ENCODE measurements at regions not wholly inside any gene's neighbourhood (a gene's known extent, or its start where the extent isn't known, plus 50 kb on each side); places are given as distances from the start of the nearest gene placed in this dataset.

DNA sequence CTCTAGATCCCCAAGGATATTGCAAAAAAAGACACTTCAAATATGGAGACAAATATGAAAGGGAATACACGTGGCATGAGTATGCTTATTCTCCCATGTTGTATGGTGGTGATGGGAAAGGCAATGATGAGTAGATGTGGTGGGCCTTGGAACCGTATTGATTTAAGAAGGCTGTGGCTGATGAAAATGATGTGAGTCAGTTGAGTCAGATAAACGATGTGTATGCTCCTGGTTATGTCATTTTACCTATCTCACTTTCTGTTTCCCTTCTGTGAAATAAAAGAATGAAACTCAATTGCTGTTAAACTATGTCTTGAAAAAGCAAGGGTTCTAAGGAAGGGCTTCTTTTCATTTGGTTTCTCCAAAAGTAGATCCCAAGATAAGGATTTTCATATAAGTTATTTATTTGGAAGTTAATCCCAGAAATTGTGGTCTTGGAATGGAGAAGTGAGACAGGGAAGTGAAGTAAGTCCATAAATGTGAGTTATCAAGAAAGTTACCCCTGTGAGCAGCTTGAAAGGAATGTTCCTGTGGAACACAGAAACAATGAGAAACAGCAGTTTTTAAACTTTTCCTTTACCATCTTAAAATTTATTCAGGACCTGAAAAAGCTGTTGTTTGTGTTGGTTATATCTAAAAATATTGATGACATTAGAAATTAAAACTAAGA lies 292.0 kb downstream of the DUSP10 start:
- H3K4me2 ChIP-seq: no peak overlapping the region
- H3F3A ChIP-seq (replicated peaks; ENCODE audit: insufficient read depth): no peaks in the 10 kb centered on the region
- no peaks in the 10 kb centered on the region for H3K9me2 ChIP-seq
- ChIA-PET CTCF (interaction anchor here (1.9 kb wide), 1 partner anchor 15 kb away, joined by 7 read pairs; no protein-coding TSS in a partner anchor), POLR2A (no interaction called here)
- H3K79me2 ChIP-seq (ENCODE audit: insufficient read depth): no peaks in the 10 kb centered on the region
- 44% methylated on average over 3 of the region's 3 CpGs for WGBS (ENCODE audit: low lambda C conversion rate)
- no peaks in the 10 kb centered on the region for H3K36me3 ChIP-seq (replicated peaks in 1 of 2; ENCODE audit: control insufficient read depth in 1 of 2, insufficient read depth in 2 of 2, low read length in 1 of 2)
- H3K27ac ChIP-seq (ENCODE audit: low read depth in 2 of 2, low read length in 1 of 2): peak overlapping the region; percentile 30 to 56; a peak in 3 of 4 replicates
- no peaks in the 10 kb centered on the region for H3K27me3 ChIP-seq (ENCODE audit: insufficient read depth)
- no peaks in the 10 kb centered on the region for H3K9me3 ChIP-seq
- H2AFZ ChIP-seq (ENCODE audit: low read depth): no peak overlapping the region
- H3K4me3 ChIP-seq (ENCODE audit: low read depth in 2 of 2, low read length in 1 of 2): no peak overlapping the region
- TF ChIP-seq TCF12 (IDR thresholded peaks at IDR 0.05) (peak; percentile 24; the same call in 1 of the 2 replicates), FOXJ3 (CRISPR knock-in tag; IDR thresholded peaks at IDR 0.05) (no peak), FOSL2 (IDR thresholded peaks at IDR 0.05; ENCODE audit: borderline replicate concordance, low read depth) (peak; percentile 7; the same call in 1 of the 2 replicates)
- H3K9ac ChIP-seq: no peak overlapping the region
- no peak for DNase-seq
- no peaks in the 10 kb centered on the region; a peak in 1 of 4 replicates for H3K4me1 ChIP-seq (ENCODE audit: control insufficient read depth in 1 of 2, insufficient read depth in 2 of 2, low read depth in 1 of 2, low read length in 1 of 2)
- H4K20me1 ChIP-seq (ENCODE audit: insufficient read depth): no peaks in the 10 kb centered on the region

DNA sequence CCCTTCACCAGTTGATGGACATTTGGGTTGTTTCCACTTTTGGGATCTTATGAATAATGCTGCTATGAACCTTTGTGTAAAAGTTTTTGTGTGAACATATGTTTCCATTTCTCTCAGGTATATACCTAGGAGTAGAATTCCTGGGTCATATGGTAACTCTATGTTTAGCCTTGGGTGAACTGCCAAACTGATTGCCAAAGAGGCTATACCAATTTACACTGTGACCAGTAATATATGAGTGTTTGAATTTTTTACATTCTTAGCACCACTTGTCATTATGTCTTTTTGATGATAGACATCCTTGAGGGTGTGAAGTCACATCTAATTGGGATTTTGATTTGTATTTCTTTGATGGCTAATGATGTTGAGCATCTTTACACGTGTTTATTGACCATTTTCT lies 290.1 kb downstream of the DUSP10 start:
- H3K9me3 ChIP-seq: no peaks in the 10 kb centered on the region
- WGBS (ENCODE audit: low lambda C conversion rate): 66% methylated on average over 1 of the region's 1 CpG
- H3K36me3 ChIP-seq (replicated peaks in 1 of 2; ENCODE audit: control insufficient read depth in 1 of 2, insufficient read depth in 2 of 2, low read length in 1 of 2): no peaks in the 10 kb centered on the region
- H3K4me3 ChIP-seq (ENCODE audit: low read depth in 2 of 2, low read length in 1 of 2): no peak overlapping the region
- H2AFZ ChIP-seq (ENCODE audit: low read depth): no peak overlapping the region
- ChIA-PET POLR2A (no interaction called here), CTCF (interaction anchor here (1.9 kb wide), 1 partner anchor 16 kb away, joined by 7 read pairs; no protein-coding TSS in a partner anchor)
- no peaks in the 10 kb centered on the region; a peak in 1 of 4 replicates for H3K4me1 ChIP-seq (ENCODE audit: control insufficient read depth in 1 of 2, insufficient read depth in 2 of 2, low read depth in 1 of 2, low read length in 1 of 2)
- DNase-seq: no peak
- H3K27me3 ChIP-seq (ENCODE audit: insufficient read depth): no peaks in the 10 kb centered on the region
- H3K79me2 ChIP-seq (ENCODE audit: insufficient read depth): no peaks in the 10 kb centered on the region
- no peak for TF ChIP-seq NFIC (IDR thresholded peaks at IDR 0.05; ENCODE audit: borderline replicate concordance)
- TF ChIP-seq ELF1 (IDR thresholded peaks at IDR 0.05): no peak
- no peak for TF ChIP-seq EP300 (IDR thresholded peaks at IDR 0.05; ENCODE audit: borderline replicate concordance in 1 of 2, low read depth in 1 of 2, low read length in 1 of 2)
- TF ChIP-seq, protein P1, sequence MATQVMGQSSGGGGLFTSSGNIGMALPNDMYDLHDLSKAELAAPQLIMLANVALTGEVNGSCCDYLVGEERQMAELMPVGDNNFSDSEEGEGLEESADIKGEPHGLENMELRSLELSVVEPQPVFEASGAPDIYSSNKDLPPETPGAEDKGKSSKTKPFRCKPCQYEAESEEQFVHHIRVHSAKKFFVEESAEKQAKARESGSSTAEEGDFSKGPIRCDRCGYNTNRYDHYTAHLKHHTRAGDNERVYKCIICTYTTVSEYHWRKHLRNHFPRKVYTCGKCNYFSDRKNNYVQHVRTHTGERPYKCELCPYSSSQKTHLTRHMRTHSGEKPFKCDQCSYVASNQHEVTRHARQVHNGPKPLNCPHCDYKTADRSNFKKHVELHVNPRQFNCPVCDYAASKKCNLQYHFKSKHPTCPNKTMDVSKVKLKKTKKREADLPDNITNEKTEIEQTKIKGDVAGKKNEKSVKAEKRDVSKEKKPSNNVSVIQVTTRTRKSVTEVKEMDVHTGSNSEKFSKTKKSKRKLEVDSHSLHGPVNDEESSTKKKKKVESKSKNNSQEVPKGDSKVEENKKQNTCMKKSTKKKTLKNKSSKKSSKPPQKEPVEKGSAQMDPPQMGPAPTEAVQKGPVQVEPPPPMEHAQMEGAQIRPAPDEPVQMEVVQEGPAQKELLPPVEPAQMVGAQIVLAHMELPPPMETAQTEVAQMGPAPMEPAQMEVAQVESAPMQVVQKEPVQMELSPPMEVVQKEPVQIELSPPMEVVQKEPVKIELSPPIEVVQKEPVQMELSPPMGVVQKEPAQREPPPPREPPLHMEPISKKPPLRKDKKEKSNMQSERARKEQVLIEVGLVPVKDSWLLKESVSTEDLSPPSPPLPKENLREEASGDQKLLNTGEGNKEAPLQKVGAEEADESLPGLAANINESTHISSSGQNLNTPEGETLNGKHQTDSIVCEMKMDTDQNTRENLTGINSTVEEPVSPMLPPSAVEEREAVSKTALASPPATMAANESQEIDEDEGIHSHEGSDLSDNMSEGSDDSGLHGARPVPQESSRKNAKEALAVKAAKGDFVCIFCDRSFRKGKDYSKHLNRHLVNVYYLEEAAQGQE (IDR thresholded peaks at IDR 0.05; ENCODE audit: low read depth, low read length): no peak
- no peak for TF ChIP-seq JUND (IDR thresholded peaks at IDR 0.05)
- TF ChIP-seq RFX5 (IDR thresholded peaks at IDR 0.05; ENCODE audit: low read length): no peak
- TF ChIP-seq, protein P2, sequence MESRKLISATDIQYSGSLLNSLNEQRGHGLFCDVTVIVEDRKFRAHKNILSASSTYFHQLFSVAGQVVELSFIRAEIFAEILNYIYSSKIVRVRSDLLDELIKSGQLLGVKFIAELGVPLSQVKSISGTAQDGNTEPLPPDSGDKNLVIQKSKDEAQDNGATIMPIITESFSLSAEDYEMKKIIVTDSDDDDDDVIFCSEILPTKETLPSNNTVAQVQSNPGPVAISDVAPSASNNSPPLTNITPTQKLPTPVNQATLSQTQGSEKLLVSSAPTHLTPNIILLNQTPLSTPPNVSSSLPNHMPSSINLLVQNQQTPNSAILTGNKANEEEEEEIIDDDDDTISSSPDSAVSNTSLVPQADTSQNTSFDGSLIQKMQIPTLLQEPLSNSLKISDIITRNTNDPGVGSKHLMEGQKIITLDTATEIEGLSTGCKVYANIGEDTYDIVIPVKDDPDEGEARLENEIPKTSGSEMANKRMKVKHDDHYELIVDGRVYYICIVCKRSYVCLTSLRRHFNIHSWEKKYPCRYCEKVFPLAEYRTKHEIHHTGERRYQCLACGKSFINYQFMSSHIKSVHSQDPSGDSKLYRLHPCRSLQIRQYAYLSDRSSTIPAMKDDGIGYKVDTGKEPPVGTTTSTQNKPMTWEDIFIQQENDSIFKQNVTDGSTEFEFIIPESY (IDR thresholded peaks at IDR 0.05; ENCODE audit: borderline replicate concordance, low read depth): no peak
- TF ChIP-seq, protein P3, sequence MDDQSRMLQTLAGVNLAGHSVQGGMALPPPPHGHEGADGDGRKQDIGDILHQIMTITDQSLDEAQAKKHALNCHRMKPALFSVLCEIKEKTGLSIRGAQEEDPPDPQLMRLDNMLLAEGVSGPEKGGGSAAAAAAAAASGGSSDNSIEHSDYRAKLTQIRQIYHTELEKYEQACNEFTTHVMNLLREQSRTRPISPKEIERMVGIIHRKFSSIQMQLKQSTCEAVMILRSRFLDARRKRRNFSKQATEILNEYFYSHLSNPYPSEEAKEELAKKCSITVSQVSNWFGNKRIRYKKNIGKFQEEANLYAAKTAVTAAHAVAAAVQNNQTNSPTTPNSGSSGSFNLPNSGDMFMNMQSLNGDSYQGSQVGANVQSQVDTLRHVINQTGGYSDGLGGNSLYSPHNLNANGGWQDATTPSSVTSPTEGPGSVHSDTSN (IDR thresholded peaks at IDR 0.05): no peak
- TF ChIP-seq POLR2AphosphoS5 (IDR thresholded peaks at IDR 0.05; ENCODE audit: low read depth, low read length): no peak
- TF ChIP-seq NRF1 (IDR thresholded peaks at IDR 0.05; ENCODE audit: low read depth, low read length): no peak
- no peak for TF ChIP-seq GATA2 (CRISPR knock-in tag; IDR thresholded peaks at IDR 0.05)
- no peak for TF ChIP-seq RCOR1 (IDR thresholded peaks at IDR 0.05; ENCODE audit: low read length)
- no peak for TF ChIP-seq SIN3A (IDR thresholded peaks at IDR 0.05; ENCODE audit: borderline replicate concordance, low read depth, low read length)
- TF ChIP-seq EZH2phosphoT487 (IDR thresholded peaks at IDR 0.05; ENCODE audit: borderline replicate concordance, low read depth): no peak
- no peak for TF ChIP-seq RAD21 (IDR thresholded peaks at IDR 0.05; ENCODE audit: low read length)
- TF ChIP-seq, protein P4, sequence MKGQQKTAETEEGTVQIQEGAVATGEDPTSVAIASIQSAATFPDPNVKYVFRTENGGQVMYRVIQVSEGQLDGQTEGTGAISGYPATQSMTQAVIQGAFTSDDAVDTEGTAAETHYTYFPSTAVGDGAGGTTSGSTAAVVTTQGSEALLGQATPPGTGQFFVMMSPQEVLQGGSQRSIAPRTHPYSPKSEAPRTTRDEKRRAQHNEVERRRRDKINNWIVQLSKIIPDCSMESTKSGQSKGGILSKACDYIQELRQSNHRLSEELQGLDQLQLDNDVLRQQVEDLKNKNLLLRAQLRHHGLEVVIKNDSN (IDR thresholded peaks at IDR 0.05; ENCODE audit: borderline replicate concordance, low read depth): no peak
- TF ChIP-seq TEAD4 (IDR thresholded peaks at IDR 0.05; ENCODE audit: borderline replicate concordance, insufficient read depth): no peak
- TF ChIP-seq TCF12 (IDR thresholded peaks at IDR 0.05): no peak
- no peak for TF ChIP-seq SMC3 (IDR thresholded peaks at IDR 0.05; ENCODE audit: low read depth, low read length)
- no peak overlapping the region for H3K4me2 ChIP-seq
- H3F3A ChIP-seq (replicated peaks; ENCODE audit: insufficient read depth): no peaks in the 10 kb centered on the region
- H3K27ac ChIP-seq (ENCODE audit: low read depth in 2 of 2, low read length in 1 of 2): no peak overlapping the region
- no peak overlapping the region for H3K9ac ChIP-seq
- H3K9me2 ChIP-seq: no peaks in the 10 kb centered on the region
- no peaks in the 10 kb centered on the region for H4K20me1 ChIP-seq (ENCODE audit: insufficient read depth)
